Retina (tissue), 1 donor: ENCODE measurements at regions not wholly inside any gene's neighbourhood (a gene's known extent, or its start where the extent isn't known, plus 50 kb on each side); places are given as distances from the start of the nearest gene placed in this dataset.

Experiments
- DNase-seq: peaks from one replicate; pipeline ENCODE4 v3.0.0-alpha.2; 2016

DNA sequence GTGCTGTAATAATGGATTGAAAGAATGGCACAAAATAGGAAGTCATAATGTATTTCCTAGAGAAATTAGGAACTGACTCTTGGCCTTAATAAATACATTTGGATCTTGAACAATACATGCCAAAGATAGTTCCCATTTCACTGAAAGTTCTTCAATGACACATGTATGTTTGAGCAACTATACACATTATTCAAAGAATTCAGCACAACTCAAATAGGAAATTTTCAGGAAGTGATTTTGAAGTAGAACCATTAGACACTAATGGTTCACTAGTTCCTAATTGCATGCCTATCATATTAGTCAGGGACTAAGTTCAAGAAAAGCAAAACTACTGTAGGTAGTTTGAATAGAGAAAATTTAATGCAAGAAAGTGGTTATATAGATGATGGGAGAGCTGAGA is 404.7 kb downstream of the LMO4 start:
- no peak for DNase-seq

DNA sequence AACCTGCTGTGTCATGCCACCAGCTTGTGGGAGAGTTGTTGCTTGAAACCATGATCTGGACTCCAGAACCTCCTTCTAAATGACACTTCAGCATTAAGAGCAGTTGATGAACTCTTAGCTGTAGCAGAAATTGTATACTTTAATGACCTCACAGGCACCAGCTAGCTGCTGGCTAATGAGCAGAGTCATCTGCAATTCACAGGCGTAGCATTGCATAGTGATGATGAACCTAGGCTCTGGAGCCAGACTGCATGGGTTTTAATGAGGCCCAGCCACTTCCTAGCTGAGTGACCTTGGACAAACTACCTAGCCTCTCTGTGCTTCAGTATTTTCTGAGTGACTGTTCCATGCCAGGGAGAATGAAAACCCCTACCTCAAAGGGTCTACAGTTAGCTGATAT is 407.1 kb downstream of the LMO4 start:
- no peak for DNase-seq

DNA sequence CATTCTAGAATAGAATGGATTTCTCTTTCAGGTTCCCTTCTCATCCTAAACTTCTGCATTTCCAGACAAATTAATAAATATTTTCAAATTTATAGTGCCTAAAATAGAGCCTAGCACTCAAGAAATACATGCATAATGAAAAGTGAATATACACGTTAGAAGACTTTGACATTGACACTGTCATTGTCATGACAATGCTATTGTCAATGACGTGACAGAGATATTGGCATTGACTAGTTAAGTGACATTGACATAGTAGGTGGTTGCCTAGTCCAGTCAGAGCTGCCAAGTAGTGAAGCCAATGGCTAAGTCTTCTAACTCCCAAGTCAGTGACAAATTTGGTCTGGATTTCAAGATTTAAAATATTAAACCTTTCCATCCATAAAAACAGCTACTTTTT is 410.5 kb downstream of the LMO4 start:
- no peak for DNase-seq

DNA sequence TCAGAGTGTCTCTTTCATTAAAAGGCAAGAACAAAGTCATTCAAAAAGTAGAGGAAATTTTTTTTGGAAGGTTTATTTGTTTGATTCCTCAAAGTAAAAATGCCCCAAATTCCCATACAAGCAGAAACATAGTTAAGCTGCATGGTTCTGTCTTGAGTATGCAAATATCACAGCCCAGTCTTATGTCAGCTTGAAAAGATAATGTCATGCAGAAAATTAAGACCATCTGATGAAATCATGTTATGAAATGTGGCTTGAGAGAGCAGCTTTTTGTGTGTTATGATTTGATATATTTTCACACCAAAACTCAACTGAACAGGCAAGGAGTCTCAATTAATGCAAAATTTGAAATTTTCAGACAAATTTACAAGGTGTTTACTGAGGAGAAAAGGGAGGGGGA is 411.0 kb downstream of the LMO4 start:
- no peak for DNase-seq

DNA sequence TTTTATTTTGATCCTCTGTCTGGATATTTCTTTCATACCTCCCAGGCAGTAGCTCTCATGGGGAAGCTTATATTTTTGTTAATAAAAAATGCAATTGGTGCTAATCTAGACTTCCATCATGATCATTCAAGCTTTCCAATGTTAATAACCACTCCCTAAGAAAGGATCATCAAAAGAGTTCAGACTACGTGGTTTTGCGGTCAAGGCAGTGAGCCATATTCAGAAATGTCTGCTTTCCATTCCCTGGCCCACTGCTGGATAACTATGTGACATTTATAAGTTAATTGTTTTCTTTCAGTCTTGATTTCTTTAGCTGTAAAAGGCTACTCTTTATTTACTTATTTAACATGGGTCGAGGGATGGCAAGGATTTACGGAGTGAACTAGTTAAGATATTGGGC is 414.6 kb downstream of the LMO4 start:
- no peak for DNase-seq

DNA sequence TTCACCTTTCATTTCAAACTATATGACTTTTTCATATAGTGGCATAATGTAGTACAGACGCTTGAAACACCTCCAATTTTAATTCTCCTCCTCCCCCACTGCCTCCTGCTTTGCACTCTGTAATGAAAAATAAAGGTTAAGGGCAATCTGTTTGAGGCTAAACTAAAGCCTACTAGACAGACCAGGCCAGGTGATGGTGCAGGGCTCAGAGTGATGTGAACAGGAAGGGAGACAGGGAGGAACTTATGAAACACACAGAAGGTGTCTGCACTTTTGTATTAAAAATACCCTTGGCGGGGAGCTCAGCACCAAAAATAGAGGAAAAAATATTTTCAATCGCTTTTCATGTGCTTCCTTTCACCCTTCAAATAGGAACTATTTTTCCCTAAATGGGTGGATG is 415.4 kb downstream of the LMO4 start:
- DNase-seq: no peak

DNA sequence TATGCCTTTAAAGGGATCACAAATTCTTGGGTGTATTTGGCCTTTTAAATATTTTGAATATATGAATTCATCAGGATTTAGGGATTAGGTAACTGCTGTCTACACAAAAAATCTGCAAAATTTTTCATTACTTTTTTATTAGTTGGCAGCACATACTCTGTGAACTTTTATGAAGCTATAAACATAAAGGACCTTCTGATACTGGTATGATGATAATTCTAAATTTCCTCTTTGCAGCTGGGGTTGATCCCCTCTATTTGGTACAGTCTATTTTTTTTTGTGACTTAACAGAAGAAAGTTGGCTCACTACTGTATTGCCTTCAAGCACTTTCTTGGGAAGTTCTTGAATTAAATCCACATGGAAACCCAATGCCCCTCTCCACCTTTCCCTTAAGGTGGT is 416.1 kb downstream of the LMO4 start:
- DNase-seq: no peak

DNA sequence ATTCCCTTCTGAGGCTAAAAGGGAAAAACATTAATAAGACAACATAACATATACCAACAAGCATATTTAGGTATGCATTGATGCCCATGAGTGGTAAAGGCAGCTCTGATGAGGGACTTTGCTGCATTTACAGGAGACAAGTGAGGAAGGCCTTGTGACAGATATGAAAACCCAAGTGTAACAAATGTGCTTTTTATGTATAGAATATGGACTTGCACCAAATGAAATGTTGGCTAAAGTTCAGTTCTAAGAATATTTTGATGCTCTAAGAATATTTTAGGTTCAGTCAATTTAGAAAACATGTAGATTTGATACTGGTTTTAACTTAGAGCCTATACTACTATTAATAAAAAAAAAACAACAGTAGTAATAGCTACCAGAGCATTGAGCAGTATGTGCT is 424.7 kb downstream of the LMO4 start:
- no peak for DNase-seq

DNA sequence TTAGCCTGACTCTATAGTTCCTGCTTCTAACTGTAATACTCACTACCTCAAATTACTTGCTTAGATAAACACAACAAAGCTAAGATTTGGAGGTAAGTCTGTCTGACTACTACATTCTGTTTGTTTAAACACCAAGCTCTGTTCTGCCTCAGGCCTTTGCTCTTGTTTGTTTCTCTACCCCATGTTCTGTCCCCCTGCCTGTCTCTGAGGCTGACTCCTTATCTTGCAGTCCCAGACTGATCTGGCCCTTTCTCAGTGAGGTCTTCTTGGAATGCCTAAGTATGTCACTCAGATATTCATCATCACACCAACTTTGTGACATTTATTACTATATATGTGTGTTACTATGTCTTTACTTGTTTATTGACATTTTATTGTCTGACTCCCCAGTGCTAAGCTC is 425.5 kb downstream of the LMO4 start:
- DNase-seq: no peak

DNA sequence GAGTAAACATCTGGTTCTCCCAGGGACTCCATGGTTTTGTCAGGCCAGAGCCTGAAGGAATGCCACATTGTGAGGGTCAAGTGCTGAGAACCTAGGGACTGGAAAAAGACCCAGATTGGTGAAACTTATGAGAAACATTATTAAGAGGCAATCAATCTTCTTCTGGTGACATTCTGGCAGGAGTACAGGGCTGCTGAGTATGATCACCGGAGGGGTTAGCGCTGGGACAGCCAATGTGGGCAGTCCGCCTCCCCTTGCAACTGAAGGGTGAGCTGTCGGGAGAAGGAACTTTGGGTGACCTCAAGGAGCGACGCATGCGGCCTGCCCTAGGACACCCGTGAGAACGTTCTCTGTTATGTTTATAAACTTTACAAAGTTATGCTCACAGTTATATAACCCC is 429.0 kb downstream of the LMO4 start:
- no peak for DNase-seq

DNA sequence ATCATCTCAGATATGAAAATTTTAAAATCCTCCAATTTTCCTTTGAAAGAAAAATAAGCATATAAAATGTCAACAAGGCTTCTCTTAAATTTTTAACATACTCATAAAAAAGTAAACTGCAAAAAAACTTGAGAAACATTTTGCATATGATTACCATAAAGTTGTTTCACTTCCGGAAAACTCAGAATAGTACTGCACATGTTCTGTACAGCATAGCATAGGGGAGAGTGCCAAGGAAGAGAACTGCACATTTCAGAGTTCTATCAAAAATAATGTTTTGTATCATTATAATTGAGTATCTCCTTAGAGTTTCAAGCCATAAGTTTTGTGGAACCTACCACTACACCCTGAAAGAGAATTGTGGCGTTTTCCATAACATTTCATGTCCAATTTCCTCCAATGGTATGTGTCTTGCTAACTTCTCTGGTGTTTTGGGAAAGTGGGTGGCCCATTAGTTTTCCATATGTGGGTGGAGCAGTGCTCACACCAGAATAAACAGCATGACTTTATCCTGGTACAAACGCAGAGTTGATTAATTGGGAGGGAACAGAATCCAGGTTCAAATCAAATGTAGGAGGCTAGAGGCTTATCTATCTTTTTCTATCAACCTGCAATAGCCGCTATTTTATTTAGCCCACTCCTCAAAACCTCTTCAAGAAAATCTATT is 430.9 kb downstream of the LMO4 start:
- no peak for DNase-seq

DNA sequence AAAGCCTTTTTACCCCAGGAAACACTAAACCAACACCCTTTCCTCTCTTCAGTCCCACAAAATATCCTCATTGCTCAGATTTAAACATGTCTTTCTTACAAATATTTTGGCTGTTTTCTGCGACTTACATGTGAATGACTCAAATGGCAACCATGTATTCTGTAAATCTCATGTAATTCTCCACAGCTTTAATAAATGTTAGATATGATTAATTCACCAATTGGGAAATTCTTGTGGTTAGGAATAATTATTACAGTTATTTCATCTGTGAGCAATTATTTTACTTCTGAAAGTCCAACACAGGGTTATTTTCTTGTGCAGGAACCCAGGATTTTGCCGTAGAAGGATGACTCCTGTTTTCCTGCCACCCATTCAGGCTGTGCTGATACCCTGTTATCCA is 431.5 kb downstream of the LMO4 start:
- no peak for DNase-seq

DNA sequence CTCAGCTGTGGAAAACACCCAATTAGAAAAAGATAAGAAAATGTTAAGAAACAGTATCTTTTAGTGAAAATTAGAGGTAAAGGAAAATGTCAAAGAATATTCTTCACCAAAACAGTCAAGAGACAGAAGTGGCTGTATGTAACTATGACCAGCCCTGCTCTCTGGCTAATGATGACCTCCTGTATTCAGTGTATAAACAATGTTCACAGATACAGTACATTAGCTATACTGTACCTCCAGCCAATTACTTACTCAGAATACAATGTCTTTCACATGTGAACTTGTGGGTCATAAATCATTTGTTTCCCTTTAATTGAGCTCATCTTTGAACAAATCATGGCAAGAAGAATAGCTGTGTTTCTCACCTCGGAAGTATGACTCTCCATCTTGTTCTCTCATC is 432.0 kb downstream of the LMO4 start:
- DNase-seq: no peak

DNA sequence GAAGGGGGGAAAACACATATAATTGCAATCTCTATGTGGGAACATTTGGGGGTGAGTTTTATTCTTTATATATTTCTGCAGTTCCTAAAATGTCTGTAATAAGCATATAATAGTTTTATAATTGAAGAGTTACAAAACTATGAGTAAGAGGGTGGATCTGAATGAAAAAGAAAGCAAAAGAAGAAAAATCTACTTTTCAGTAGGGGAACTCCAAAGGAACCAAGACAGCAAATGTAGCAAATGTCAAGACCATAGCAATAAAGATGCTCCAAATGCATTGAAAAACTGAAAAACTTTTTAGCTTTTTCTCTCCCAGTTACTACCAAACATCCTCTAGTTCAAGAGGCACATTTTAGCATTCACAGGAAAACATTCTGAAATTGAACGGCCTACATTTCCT is 434.8 kb downstream of the LMO4 start:
- no peak for DNase-seq

DNA sequence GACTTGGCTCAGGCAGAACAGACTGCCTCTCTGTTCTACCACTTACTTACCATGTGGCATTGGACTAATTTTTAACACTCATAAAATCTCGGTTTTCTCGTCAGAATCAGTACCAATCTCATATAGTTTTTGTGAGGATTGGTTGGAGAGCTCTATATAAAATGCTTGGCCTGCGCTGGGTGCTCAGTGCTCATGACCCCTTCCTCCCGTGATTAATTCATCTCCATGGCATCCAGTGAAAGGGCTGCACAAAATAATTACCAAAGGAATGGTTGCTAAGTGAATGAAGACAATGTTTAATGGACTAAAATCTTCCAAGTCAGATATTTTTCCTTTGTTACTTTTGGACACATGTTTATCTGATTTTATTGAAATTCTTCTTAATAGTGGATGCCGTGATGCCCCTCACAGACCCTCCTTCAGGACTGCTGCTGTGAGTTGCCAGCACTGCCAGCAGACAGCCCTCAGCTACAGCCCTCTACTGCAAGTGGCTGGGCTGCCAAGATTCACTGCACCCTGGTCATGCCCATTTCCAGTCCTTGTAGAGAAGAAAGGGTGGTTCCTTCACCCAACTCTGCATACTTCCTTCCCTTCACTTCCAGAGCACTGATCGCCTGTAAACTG is 436.5 kb downstream of the LMO4 start:
- no peak for DNase-seq

DNA sequence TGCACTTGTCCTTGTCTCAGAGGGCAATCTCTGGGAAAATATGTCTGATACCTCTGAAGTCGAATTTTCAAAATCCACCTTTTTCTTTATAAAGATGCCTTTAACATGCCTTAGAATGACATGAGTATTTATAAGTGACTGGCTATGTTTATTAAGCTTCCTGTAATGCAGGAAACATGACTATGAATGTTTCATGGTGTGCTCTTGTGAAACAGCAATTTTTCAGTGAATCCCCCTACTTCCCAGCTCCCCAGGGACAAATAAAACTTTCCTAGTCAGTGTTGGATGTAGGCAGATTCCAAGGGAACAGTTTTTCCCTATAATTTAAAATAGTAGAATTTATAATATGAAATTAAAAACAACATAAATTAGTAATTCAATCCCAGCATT is 437.0 kb downstream of the LMO4 start:
- DNase-seq: no peak

DNA sequence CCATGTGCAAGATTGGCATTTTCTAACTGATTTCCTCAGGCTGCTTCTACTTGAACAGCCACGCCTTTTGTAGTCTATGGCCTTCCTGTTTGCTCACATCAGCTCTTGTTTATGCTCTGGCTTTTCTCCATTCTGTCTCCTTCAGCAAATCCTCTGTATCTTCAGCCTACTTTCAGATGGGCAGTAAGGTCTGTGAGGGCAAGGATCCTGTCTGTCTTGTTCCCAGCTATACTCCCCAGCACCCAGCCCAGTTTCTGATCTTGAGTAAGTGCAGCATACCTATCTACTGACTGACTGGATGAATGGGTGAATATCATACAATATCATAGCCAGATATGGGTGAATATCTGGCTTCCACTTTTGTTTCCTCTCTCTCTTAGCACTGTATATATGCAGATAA is 438.1 kb downstream of the LMO4 start:
- DNase-seq: no peak

DNA sequence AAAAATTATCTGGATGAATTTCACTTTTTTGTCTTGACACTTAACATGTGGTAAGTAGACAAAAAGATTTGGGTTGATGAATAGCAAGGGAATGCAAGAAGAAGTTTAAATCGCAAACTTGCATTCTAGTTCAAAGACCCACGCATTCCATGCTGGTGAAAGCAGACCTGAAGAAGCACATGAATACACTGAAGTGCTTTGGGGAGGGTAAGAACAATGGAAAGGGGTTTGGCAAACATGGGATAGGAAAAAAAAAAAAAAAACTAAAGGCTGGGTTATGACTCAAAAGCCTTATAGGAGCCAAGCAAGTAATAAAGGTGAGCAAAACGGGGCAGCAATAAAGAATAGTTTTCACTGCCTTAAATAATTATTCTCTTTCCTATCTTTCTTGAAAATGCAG is 450.2 kb downstream of the LMO4 start:
- no peak for DNase-seq

DNA sequence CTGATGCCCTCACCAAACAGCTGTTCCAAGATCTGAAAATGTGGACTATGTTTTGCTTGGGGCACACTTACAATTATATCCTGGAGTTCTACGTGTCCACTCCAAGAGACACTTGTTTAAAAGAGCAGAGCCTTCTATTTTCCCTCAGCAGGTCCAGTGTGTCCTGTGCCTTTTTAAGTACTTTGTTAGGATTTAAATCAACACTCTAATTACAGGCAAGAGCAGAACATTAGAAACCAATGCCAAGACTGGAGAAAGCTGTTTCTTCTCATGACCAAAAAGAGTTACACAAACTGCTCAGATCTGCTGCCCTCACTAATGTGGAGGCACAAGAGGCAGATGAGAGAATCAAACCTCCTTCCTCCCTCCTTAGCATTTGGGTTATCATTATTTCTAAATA is 452.9 kb downstream of the LMO4 start:
- no peak for DNase-seq

DNA sequence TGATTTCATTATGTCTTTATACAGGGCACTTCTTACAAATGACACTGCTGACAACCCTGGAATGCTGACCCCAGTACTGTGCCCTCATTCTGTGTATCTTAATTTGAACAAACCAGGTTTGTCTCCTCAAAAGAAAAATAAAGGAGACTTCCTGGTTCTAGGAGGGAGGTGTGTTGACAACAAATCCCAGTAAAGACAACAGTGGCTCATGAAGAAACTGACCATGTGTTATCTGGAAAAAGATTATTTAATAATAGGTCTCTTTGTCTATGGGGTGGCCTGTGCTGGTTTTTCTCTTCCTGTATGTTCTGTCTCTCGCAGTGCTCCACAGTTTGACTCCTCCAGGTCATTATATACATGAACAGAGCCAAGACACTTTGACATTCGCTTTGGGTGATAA is 454.6 kb downstream of the LMO4 start:
- no peak for DNase-seq

DNA sequence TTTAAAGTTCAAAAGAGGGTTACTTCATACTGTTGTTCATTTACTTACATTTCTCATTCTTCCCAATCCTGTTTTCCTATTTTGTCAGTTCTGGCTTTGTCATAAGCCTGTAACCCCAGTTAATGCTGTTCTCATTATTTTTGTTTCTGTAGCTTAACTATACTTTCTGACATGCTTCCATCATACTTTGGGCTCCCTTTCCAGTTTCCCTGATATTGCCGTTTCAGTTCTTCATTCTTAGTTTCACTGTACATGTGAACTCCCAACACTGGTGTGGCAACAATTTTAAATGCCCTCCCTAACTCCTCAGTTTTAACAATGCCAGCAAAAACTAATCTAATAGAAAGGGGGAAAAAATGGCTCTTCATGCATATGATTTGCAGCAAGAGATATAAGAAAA is 456.7 kb downstream of the LMO4 start:
- no peak for DNase-seq

DNA sequence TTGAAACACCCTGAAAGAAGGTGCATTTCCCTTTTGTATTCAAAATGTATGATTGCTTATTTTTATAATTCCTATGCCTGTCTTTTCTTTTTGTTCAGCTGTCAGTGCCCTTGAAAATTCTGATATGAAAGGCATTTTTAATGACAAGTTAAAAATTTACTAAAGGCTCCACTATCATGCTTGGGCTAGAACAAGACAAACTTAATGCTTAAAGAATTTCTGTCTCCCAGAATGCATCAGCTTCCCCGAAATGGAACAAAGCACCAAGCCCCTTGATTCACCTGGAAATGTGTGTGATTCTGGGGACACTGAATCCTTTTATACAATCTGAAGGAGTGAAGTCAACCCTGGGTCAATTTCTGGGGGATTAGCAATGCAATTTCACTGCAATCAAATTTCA is 457.5 kb downstream of the LMO4 start:
- no peak for DNase-seq

DNA sequence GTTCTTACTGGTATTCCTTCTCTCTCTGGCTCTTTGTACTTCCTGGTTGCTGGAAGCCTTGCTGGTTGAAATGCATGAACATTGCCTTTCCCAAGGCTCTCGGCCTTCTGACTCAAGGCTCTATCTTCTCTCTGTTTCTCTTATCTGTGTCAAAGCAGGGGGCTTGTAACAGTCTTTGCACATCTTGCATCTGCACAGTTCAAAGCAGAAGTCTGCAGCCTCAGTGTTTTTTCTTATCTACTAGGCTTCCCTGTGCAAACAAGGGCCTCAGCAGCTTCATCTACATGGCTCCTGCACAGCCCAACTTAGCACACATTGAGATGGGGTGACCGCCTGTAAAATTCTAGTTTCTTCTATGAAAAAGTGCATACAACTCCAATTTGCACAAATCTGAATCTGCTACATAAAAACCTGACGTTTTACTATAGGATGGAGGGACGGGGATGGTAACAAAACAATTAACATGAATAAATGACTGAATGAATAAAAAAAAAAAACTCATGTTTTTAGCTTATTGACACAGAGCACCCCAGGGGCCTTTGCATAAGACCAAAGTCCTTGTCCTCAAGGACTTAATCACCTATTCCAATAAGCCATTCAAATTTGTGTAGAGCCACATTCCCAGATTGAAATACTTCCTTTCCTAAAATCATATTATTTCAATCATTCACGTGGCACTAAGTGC is 458.3 kb downstream of the LMO4 start:
- DNase-seq: no peak

DNA sequence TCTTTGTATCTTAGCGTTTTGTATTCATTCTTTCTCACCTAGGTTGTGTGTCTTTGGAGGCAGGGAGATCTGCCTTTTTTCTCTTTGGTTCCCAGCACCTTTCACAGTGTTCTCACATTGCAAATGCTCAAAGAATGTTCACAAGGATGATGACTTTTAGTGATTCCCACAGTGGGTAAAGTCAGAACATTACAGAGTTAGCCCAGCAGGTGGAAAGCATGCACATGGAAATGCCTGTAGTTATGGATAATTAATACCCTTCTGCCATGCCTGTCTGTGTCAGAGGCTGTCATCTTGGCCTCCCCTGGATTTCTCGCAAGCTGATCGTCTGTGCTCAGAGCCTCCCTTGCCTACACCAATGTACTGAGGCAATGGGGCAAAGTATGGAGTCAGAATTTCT is 458.9 kb downstream of the LMO4 start:
- DNase-seq: peak; percentile 16

DNA sequence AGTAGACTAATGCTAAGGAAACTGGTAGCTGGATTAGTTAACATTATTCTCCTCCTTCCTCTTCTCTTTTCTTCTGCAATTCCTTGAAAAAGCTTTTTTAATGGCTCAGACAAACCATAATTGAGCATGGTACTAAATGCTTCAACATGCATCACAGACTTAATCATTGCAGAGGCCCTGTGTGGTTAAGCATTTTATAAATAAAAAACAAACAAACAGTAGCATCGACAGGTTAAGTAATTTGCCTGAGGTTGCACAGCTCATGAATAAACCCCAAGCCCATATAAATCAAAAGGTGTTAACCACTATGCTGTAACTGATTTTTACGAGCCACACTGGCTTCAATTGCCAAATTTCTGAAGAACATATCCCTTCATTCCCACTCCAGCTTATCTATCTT is 462.1 kb downstream of the LMO4 start:
- no peak for DNase-seq
